ENCODE measurements at regions not wholly inside any gene's neighbourhood (a gene's known extent, or its start where the extent isn't known, plus 50 kb on each side); places are given as distances from the start of the nearest gene placed in this dataset.
"Not testable (repeated sequence)": the region's sequence is repeated elsewhere in the genome, so short reads cannot be mapped to it uniquely, and the experiment has no call there.

- peaks cover 12% of the 10 kb centered on the region for H3K4me1 ChIP-seq (ENCODE audit: control insufficient read depth, insufficient read depth, low read length)
- H3K27me3 ChIP-seq (ENCODE audit: control insufficient read depth, insufficient read depth, low read length): peaks cover 5% of the 10 kb centered on the region
- H3K9ac ChIP-seq (ENCODE audit: low read length): no peak overlapping the region
- H3K9me3 ChIP-seq (ENCODE audit: control insufficient read depth, low read length): no peaks in the 10 kb centered on the region
- no peaks in the 10 kb centered on the region for H3K36me3 ChIP-seq (ENCODE audit: control insufficient read depth, insufficient read depth, low read length)
- H3K4me3 ChIP-seq (ENCODE audit: low read length): no peak overlapping the region
Observed at GRCh38 chr7:82506702-82507101, 63.1 kb upstream of the CACNA2D1 start.

- H3K4me3 ChIP-seq (ENCODE audit: low read length): no peak overlapping the region
- no peak overlapping the region for H3K9ac ChIP-seq (ENCODE audit: low read length)
- H3K27me3 ChIP-seq (ENCODE audit: control insufficient read depth, insufficient read depth, low read length): peaks cover 5% of the 10 kb centered on the region
- H3K4me1 ChIP-seq (ENCODE audit: control insufficient read depth, insufficient read depth, low read length): peaks cover 12% of the 10 kb centered on the region
- H3K9me3 ChIP-seq (ENCODE audit: control insufficient read depth, low read length): no peaks in the 10 kb centered on the region
- H3K36me3 ChIP-seq (ENCODE audit: control insufficient read depth, insufficient read depth, low read length): no peaks in the 10 kb centered on the region
Observed at GRCh38 chr7:82506208-82506607, 62.6 kb upstream of the CACNA2D1 start.

- Histone ChIP-seq H3K4me3 (ENCODE audit: low read length) (no peak overlapping the region), H3K27me3 (ENCODE audit: control insufficient read depth, insufficient read depth, low read length) (no peaks in the 10 kb centered on the region), H3K9ac (ENCODE audit: low read length) (no peak overlapping the region), H3K36me3 (ENCODE audit: control insufficient read depth, insufficient read depth, low read length) (no peaks in the 10 kb centered on the region), H3K4me1 (ENCODE audit: control insufficient read depth, insufficient read depth, low read length) (peaks cover 4% of the 10 kb centered on the region), H3K9me3 (ENCODE audit: control insufficient read depth, low read length) (no peaks in the 10 kb centered on the region)
Observed at GRCh38 chr7:82501346-82501745, 57.8 kb upstream of the CACNA2D1 start.

- H3K27me3 ChIP-seq (ENCODE audit: control insufficient read depth, insufficient read depth, low read length); H3K9me3 ChIP-seq (ENCODE audit: control insufficient read depth, low read length); H3K4me3 ChIP-seq (ENCODE audit: low read length); H3K9ac ChIP-seq (ENCODE audit: low read length); H3K36me3 ChIP-seq (ENCODE audit: control insufficient read depth, insufficient read depth, low read length); H3K4me1 ChIP-seq (ENCODE audit: control insufficient read depth, insufficient read depth, low read length): not testable (repeated sequence)
Observed at GRCh38 chr7:82499546-82499945, 56.0 kb upstream of the CACNA2D1 start.

- H3K27me3 ChIP-seq (ENCODE audit: control insufficient read depth, insufficient read depth, low read length): no peaks in the 10 kb centered on the region
- no peak overlapping the region for H3K4me3 ChIP-seq (ENCODE audit: low read length)
- no peaks in the 10 kb centered on the region for H3K4me1 ChIP-seq (ENCODE audit: control insufficient read depth, insufficient read depth, low read length)
- no peak overlapping the region for H3K9ac ChIP-seq (ENCODE audit: low read length)
- no peaks in the 10 kb centered on the region for H3K9me3 ChIP-seq (ENCODE audit: control insufficient read depth, low read length)
- no peaks in the 10 kb centered on the region for H3K36me3 ChIP-seq (ENCODE audit: control insufficient read depth, insufficient read depth, low read length)
Observed at GRCh38 chr7:82494420-82494819, 50.8 kb upstream of the CACNA2D1 start.
